ENCODE measurements at regions not wholly inside any gene's neighbourhood (a gene's known extent, or its start where the extent isn't known, plus 50 kb on each side); places are given as distances from the start of the nearest gene placed in this dataset.
A peak's percentile ranks its signal among the peaks of the same experiment; 100 is the strongest.

DNA sequence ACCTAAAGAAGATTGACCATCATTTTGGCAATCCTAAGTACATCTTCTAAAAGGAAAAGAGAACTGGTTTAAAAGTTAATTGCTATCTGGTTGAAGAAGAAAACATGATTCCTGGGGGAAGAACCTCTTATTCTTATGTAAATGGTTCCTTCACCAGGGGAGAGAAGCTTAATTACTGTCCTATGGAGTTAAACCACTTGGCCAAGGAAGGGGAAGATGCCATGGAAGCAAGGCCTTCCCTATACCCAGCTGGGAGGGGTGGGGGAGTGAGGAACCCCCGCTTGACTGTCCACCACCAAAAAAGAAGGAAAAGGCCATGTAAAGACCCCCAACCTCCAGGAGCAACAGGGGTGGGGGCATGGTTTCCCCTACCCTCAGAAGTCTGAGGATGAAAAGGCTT, 962.1 kb downstream of the GRIK2 start:
- FAIRE-seq (no peak), DNase-seq (ENCODE audit: low read depth in 1 of 2, low spot score in 2 of 2) (peak in 1 of 2 experiments; percentile 44)
- H2BK20ac ChIP-seq (ENCODE audit: low read length): no peak overlapping the region
- ChIA-PET POLR2A (ENCODE audit: partially characterized antibody) (no interaction called here), CTCF (ENCODE audit: partially characterized antibody) (no interaction called here)
- no peak overlapping the region for H3K27ac ChIP-seq (ENCODE audit: low read depth, low read length)
- H3K4me2 ChIP-seq (ENCODE audit: insufficient read depth in 1 of 2, low read depth in 2 of 2, low read length in 2 of 2): peak overlapping the region in 1 of 2 experiments; percentile 31; a peak in 1 of 4 replicates
- H3K4me3 ChIP-seq (ENCODE audit: extremely low read depth in 1 of 4, insufficient read depth in 2 of 4, low read depth in 3 of 4, low read length in 4 of 4): 0 out of 8 replicates have a peak overlapping the region, but pooled peaks of 1 of the 4 experiments have one; percentile 1
- no peak overlapping the region for H3K56ac ChIP-seq (replicated peaks; ENCODE audit: insufficient read length, low read depth, low read length)
- no peaks in the 10 kb centered on the region for H3K9me3 ChIP-seq (ENCODE audit: insufficient read depth in 2 of 2, low read depth in 1 of 2, low read length in 1 of 2)
- H3K36me3 ChIP-seq (ENCODE audit: control insufficient read depth in 2 of 4, insufficient read depth in 4 of 4, low read length in 3 of 4): no peaks in the 10 kb centered on the region
- H2AK5ac ChIP-seq (ENCODE audit: low read depth, low read length): no peak overlapping the region
- 0 out of 2 replicates have a peak overlapping the region, but pooled peaks have one; percentile 24 for H2BK5ac ChIP-seq (ENCODE audit: low read depth, low read length)
- H2BK15ac ChIP-seq (ENCODE audit: low read length): no peak overlapping the region
- H4K91ac ChIP-seq (replicated peaks; ENCODE audit: insufficient read length, low read length): no peak overlapping the region
- H3K4me1 ChIP-seq (replicated peaks in 1 of 4; ENCODE audit: control insufficient read depth in 3 of 4, insufficient read depth in 4 of 4, low read length in 3 of 4): peaks cover 0 to 7% (median 2%) of the 10 kb centered on the region in 4 experiments; a peak in 3 of 7 replicates
- no peak for TF ChIP-seq HDAC6 (IDR thresholded peaks at IDR 0.05; ENCODE audit: low read depth, low read length)
- TF ChIP-seq POU5F1 (IDR thresholded peaks at IDR 0.05; ENCODE audit: low read depth, low read length): 0 out of 2 replicates have a peak, but pooled peaks have one; percentile 17
- no peak overlapping the region for H4K5ac ChIP-seq (ENCODE audit: insufficient read length, low read depth, low read length)
- H3K27me3 ChIP-seq (replicated peaks in 1 of 4; ENCODE audit: control insufficient read depth in 3 of 4, extremely low read depth in 1 of 4, insufficient read depth in 3 of 4, low read length in 3 of 4): no peaks in the 10 kb centered on the region
- no peak overlapping the region for H4K8ac ChIP-seq (ENCODE audit: extremely low read depth, insufficient read depth, low read length)
- no peaks in the 10 kb centered on the region for H4K20me1 ChIP-seq (replicated peaks in 1 of 2; ENCODE audit: control insufficient read depth in 1 of 2, insufficient read depth in 2 of 2, low read length in 2 of 2)
- H3K79me2 ChIP-seq (ENCODE audit: control insufficient read depth in 1 of 2, insufficient read depth in 2 of 2, low read length in 2 of 2): no peaks in the 10 kb centered on the region
- H3K79me1 ChIP-seq (ENCODE audit: low read depth, low read length): no peaks in the 10 kb centered on the region
- H2BK12ac ChIP-seq (ENCODE audit: low read depth, low read length): peak overlapping the region; percentile 60; the same call in 1 of the 2 replicates
- peak overlapping the region; percentile 60; the same call in 1 of the 2 replicates for H3K18ac ChIP-seq (ENCODE audit: extremely low read depth, low read length)
- no peak overlapping the region for H3K23ac ChIP-seq (ENCODE audit: insufficient read length)
- H3K4ac ChIP-seq (replicated peaks; ENCODE audit: insufficient read length, low read depth, low read length): no peak overlapping the region
- no peak overlapping the region for H2BK120ac ChIP-seq (replicated peaks; ENCODE audit: low read depth, low read length)
- H3K14ac ChIP-seq (ENCODE audit: insufficient read length): no peak overlapping the region
- H3K9ac ChIP-seq (replicated peaks in 1 of 4; ENCODE audit: extremely low read depth in 1 of 4, low read depth in 3 of 4, low read length in 3 of 4): no peak overlapping the region
- no peaks in the 10 kb centered on the region for H3K23me2 ChIP-seq (ENCODE audit: low read depth, low read length)
- H2AFZ ChIP-seq (ENCODE audit: low read length): no peak overlapping the region
- 100% methylated on average over 1 of the region's 1 CpG; no CpG with 5 or more reads in 1 of the 2 experiments for WGBS, 2 experiments (ENCODE audit: extremely low coverage in 1 of 2, insufficient coverage in 1 of 2, insufficient read length in 1 of 2, insufficient replicate concordance in 2 of 2, low coverage in 1 of 2, low lambda C conversion rate in 2 of 2, missing lambda C conversion rate in 1 of 2)

Data from H1 (cell line).